GM12873 (cell line): ENCODE measurements at regions not wholly inside any gene's neighbourhood (a gene's known extent, or its start where the extent isn't known, plus 50 kb on each side); places are given as distances from the start of the nearest gene placed in this dataset.

Experiments used
- TF ChIP-seq, protein P1 (sequence below): IDR thresholded peaks from 2 replicates; pipeline ENCODE4 v1.5.1; 2012; ENCODE audit warnings: low read depth, mild to moderate bottlenecking, moderate library complexity, low read length, control low read depth; ENCODE audit not compliant: insufficient read depth; ENCODE audit errors: missing control alignments

DNA sequence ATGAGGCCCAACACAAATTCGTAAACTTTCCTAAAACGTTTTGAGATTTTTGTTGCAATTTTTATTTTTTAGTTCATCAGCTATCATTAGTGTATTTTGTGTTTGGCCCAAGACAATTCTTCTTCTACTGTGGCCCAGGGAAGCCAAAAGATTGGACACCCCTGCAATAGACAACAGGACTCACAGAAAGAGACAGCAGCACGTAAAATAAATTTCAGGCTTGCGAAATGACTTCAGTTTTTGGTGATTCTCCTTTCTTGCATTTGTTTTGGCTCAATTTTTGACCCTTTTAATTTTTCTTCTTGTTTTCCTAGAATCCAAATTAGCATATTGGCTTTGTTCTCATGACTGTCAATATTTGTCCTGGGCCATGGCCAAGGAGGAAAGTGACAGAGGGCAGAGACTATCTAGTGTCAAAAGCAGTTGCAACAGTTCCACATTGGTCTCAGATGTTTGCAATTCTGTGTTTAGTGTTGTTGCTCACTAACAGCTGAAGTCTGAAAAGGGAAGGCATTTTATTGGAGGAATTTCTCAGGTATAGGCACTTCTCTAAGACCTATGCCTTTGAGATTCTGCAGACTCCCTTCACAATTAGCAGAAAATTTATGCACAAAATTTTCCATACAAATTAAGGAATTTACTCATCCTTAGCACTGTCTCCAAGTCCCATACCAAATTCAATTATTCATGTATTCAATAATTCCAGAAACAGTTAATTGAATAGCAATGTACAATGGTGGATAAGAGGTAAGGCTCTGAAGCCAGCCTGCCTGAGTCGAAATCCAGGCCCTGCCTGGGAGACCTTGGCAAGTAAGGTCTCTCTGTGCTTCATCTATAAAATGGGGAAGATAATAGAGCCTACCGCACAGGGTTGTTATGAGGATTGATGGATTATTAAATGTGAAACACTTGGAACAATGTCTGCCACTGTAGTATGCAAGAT lies 160.9 kb upstream of the IVNS1ABP start:
- TF ChIP-seq, protein P1, sequence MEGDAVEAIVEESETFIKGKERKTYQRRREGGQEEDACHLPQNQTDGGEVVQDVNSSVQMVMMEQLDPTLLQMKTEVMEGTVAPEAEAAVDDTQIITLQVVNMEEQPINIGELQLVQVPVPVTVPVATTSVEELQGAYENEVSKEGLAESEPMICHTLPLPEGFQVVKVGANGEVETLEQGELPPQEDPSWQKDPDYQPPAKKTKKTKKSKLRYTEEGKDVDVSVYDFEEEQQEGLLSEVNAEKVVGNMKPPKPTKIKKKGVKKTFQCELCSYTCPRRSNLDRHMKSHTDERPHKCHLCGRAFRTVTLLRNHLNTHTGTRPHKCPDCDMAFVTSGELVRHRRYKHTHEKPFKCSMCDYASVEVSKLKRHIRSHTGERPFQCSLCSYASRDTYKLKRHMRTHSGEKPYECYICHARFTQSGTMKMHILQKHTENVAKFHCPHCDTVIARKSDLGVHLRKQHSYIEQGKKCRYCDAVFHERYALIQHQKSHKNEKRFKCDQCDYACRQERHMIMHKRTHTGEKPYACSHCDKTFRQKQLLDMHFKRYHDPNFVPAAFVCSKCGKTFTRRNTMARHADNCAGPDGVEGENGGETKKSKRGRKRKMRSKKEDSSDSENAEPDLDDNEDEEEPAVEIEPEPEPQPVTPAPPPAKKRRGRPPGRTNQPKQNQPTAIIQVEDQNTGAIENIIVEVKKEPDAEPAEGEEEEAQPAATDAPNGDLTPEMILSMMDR, result no peak

DNA sequence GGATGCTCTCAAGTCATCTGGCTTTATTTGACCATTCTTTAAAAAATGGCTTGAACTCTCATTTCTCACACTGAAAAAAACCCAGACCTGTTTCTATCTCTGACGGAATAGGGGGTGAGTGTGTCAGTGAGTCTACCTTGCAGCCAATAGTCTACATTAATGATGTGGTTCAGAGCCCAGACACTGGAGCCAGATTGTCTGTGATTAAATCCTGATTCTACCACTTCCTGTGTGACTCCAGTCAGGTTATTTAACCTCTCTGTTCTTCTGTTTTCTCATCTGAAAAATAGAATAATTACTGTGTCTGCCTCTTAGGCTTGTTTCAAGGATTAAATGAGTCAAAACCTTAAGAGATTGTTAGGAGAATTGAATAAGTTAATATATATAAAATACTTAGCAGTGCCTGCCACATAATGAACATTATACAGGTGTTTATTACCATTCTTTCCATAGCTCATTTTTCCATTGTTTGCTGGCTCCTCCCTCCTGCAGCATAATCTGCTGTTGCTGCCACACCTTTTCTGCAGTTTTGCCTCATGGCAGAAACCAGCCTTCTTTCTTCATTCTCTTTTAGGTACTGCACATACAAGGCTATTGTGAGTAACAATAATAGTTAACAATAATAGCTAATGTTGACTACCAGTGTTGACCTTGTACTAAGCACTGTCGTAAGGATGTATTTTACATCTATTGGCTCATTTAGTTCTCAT lies 157.6 kb upstream of the IVNS1ABP start:
- TF ChIP-seq, protein P1, result no peak

DNA sequence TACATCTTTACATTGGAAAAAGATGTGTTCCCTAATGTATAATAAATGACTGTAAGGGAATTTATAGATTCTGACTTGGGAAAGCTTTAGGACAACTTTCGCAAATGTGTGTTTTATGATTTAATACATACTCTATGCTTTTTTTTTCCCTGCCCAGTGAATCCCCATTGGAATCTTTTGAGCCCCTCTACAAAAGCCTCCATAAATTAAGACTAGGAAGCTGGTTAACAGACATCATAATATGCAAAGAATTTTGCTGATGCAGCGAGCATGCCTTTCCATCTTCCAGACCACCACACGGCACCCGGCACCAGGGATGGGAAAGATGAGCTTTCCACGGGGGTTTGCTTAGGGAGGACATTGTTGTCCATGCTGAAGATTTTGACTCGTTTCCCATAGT lies 156.1 kb upstream of the IVNS1ABP start:
- TF ChIP-seq, protein P1, result no peak

DNA sequence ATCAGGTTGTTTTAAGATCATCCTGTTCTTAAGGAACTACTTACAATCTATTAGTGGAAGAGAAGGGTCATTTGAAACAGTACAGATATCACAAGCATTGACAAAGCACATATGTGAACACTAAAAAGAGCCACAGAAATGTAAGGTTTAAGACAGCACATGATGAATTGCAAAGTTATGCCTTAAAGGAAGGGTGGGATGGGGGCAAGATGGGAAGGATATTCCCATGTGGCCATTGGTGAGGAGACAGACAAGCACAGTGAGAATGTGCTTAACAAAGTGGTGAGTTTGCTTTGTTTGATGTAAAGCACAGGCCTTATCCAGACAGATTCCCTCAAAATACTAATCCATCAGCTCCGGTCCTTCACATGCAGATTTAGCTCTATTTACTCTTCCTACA lies 151.6 kb upstream of the IVNS1ABP start:
- TF ChIP-seq, protein P1, result no peak

DNA sequence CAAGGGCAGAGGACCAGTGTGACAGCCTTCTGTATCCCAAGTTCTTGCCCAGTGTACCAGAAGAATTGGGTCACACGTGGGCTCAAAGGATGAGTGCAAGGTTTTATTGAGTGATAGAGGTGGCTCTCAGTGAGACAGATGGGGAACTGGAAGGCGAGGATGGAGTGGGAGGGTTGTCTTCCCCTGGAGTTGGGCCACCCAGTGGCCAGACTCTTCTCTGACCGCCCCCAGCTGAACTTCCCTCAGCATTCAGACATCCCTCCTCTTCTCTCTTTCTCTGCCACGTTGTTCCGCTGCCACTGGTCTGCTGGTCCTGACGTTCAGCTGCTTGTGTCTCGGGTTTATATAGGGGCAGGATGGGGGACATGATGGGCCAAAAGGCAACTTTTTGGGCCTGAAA lies 150.1 kb upstream of the IVNS1ABP start:
- TF ChIP-seq, protein P1, result peak; percentile 13

DNA sequence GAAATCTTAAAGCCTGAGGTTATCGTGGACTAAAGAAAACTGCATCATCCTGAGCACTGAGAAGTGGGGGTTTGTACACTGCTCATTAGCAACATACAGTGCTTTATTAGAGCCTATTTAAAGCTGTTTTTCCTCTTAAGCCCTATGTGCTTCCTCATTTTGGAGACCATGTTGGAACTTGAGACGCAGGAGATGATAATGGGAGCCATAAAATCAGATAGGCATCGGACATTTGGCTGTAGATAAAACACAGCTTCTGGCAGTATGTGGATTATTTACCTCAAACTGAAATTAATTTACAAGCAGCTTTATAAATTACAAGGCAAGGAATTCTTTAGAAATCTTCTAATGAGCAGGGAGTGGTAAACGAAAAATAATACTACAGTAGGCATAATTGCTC lies 147.7 kb upstream of the IVNS1ABP start:
- TF ChIP-seq, protein P1, result no peak

DNA sequence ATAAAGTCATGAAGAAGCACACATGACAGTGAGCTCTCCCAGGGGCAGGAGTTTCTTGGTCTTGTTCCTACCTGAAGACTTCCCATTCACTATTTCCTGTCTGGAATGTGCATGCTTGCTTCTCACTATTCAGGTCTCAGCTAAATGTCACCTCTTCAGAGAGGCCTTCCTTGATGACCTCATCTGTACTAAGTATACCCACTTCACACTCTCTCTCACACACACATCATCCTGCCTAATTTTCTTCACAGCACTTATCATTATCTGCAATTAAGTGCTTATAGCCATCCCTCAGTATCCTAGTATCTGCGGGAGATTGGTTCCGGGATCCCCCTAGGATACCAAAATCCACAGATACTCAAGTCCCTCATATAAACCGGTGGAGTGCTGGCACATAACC lies 146.4 kb upstream of the IVNS1ABP start:
- TF ChIP-seq, protein P1, result no peak
